Activated T-helper 9 cell treated with anti-CD3 and anti-CD28 coated beads, Interleukin-2, amount 50 U/mL, for 16 hours (primary cell): ENCODE measurements at regions not wholly inside any gene's neighbourhood (a gene's known extent, or its start where the extent isn't known, plus 50 kb on each side); places are given as distances from the start of the nearest gene placed in this dataset.
"Not testable (repeated sequence)": the region's sequence is repeated elsewhere in the genome, so short reads cannot be mapped to it uniquely, and the experiment has no call there.

Experiments
- DNase-seq: peaks from one replicate; pipeline ENCODE4 v3.0.0-alpha.2; 2020; ENCODE audit warnings: low read depth

GRCh38 chr12:131520553-131520952, 190.3 kb upstream of the SFSWAP start:
- DNase-seq = not testable (repeated sequence)

GRCh38 chr12:131521326-131521725, 189.6 kb upstream of the SFSWAP start:
- no peak for DNase-seq

GRCh38 chr12:131525795-131526508, 184.9 kb upstream of the SFSWAP start:
- DNase-seq = no peak

GRCh38 chr12:131527092-131527491, 183.8 kb upstream of the SFSWAP start:
- DNase-seq = no peak

GRCh38 chr12:131527736-131528135, 183.2 kb upstream of the SFSWAP start:
- no peak for DNase-seq

GRCh38 chr12:131528144-131528543, 182.7 kb upstream of the SFSWAP start:
- no peak for DNase-seq

- no peak for DNase-seq
These were observed 182.2 kb upstream of the SFSWAP start for GRCh38 chr12:131528667-131529066.

GRCh38 chr12:131529196-131530040, 181.5 kb upstream of the SFSWAP start:
- DNase-seq = no peak

GRCh38 chr12:131530041-131530332, 180.9 kb upstream of the SFSWAP start:
- no peak for DNase-seq

- no peak for DNase-seq
These were observed 180.5 kb upstream of the SFSWAP start for GRCh38 chr12:131530422-131530821.

GRCh38 chr12:131533139-131533538, 177.8 kb upstream of the SFSWAP start:
- no peak for DNase-seq

- no peak for DNase-seq
These were observed 175.1 kb upstream of the SFSWAP start for GRCh38 chr12:131535779-131536178.

- no peak for DNase-seq
These were observed 174.6 kb upstream of the SFSWAP start for GRCh38 chr12:131536337-131536736.

- DNase-seq = no peak
These were observed 174.1 kb upstream of the SFSWAP start for GRCh38 chr12:131536766-131537165.

GRCh38 chr12:131537267-131537958, 173.5 kb upstream of the SFSWAP start:
- DNase-seq = no peak

- no peak for DNase-seq
These were observed 171.5 kb upstream of the SFSWAP start for GRCh38 chr12:131539381-131539780.

GRCh38 chr12:131540138-131540623, 170.7 kb upstream of the SFSWAP start:
- DNase-seq = no peak

GRCh38 chr12:131541512-131541911, 169.4 kb upstream of the SFSWAP start:
- DNase-seq = not testable (repeated sequence)

GRCh38 chr12:131542351-131542750, 168.5 kb upstream of the SFSWAP start:
- no peak for DNase-seq

- no peak for DNase-seq
These were observed 167.8 kb upstream of the SFSWAP start for GRCh38 chr12:131543040-131543439.

- DNase-seq = no peak
These were observed 163.3 kb upstream of the SFSWAP start for GRCh38 chr12:131547555-131547954.

GRCh38 chr12:131550121-131550520, 160.8 kb upstream of the SFSWAP start:
- no peak for DNase-seq
